Stimulated activated CD4-positive, alpha-beta T cell treated with anti-CD3 and anti-CD28 coated beads, Interleukin-15, amount 100 ng/mL, for 48 hours (primary cell): ENCODE measurements at regions not wholly inside any gene's neighbourhood (a gene's known extent, or its start where the extent isn't known, plus 50 kb on each side); places are given as distances from the start of the nearest gene placed in this dataset.

Experiments
- DNase-seq, 2 donors: peaks; one replicate each; pipeline ENCODE4 v3.0.0-alpha.2; 2020; ENCODE audit warnings: low read depth in 2 of 2

DNA sequence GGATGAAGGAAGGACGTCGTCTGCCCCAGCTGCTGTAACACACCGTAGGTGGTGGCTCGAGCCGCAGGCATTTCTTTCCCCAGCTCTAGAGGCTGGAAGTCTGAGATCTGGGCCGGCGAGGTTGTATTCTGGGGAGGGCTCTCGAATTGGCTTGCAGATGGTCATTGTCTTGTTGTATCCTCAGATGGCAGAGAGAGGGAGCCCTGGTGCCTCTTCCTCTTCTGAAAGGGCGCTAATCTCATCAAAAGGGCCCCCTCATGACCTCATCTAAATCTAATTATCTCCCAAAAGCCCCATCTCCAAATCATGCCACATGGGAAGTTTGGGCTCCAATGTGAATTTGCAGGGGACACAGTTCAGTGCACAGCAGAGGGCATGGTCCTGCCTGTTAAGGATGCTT is 109.0 kb downstream of the SIK1 start:
- no peak for DNase-seq

DNA sequence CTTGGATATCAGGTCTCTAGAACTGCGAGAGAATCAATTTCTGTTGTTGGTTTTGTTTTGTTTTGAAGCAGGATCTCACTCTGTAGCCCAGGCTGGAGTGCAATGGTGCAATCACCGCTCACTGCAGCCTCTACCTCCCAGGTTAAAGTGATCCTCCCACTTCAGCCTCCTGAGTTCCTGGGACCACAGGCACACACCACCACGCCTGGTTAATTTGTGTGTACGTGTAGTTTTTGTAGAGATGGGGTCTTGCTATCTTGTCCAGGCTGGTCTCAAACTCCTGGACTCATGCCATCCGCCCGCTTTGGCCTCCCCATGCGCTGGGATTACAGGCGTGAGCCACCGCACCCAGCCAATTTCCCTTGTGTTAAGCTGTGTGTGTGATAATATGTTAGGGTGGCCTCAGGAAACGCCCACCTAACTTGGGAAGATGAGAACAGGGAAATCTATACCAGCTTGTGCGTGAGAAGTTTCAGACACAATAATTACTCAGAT is 109.6 kb downstream of the SIK1 start:
- DNase-seq: no peak

DNA sequence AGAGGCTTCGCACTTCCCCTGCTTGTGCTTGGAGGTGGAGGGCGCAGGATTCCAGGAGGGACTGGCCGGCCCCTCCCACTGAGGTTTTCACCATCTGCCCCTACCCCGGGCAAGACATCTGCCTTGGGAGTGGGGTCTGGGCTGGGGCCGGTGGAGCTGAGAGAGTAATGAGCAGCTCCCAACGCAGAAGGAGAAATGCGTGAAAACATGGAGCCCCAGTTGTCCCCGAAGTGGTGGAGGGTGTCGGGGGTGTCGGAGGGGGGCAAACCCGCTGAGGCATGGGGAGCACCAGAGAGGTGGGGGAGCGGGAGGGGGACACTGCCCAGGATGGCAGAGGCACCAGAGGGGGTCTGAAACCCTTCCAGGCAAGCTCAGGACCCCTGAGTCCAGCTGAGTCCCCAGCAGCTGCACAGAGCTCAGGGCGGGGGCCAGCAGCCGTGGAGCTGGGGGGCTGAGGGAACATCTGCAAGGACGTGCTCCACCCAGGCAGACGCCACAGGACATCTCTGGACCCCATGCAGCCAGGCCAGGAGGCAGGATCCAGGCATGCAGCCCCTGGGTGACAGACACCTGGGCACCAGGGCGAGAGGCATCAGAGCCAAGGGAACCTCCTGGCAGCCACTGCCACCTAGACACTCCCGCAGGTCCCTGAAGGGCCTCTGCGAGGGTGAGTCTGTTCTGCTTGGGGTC is 110.6 kb downstream of the SIK1 start:
- DNase-seq: no peak

DNA sequence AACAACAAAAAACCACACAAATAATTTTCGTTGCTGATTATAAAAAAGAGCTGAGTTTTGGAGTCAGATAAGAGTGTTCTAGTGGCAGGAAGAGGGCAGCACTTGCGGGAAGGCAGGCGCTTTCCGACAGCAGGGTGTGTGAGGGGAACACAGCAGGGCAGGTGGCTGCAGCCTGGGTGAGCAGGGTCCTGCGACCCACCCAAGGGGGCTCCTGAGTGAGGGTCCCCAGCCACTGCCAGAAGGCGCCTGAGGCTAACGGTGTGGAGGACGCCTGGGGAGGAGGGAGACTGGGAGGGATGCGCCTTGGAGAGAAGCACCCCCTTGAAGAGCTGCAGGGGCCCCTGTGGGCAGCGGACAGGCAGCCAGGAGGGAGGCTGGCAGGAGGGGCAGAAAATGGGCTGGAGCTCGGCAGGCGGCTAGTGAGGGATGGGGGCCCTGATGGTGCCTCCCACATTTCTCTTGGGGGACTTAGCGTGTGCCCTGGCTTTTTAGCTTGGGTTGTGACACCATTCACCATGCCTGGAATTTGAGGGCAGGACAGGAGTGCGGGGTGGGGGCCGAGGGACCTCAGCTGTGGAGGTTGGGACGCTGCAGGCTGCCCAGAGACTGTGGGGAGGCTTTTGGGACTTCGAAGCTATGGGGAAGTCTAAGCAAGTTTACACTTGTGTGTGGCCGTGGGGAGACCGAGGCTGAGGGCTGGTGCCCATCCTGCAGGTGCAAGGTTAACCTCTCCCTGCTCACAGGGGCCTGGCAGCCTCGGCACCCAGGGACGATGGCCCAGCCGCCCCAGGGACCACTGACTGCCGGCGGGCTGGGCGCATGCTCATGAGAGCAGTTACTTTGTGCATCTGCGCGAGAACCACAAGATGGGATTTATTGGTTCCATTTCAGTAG is 111.4 kb downstream of the SIK1 start:
- no peak for DNase-seq

DNA sequence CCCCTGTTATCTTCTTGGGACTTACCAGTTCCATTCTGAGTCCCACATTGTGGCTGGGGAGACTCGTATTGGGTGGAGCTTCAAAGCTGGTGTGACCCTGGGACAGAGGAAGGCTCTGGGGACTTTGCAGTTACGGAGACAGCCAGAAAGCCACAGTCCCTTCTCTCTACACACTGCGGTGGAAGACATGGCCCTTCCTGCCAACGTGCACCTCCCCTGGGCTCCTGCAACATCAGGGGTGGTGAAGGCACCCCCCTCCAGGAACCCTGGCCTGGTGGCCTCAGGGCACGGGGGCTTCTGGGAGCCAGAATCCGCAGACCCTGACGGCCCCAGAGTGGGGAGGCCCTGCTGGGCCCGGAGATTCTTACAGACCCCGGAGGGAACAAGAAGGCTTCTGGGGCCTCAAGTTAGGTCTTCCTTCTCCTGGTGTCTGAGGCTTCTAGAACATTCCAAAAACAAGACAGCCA is 113.0 kb downstream of the SIK1 start:
- no peak for DNase-seq

DNA sequence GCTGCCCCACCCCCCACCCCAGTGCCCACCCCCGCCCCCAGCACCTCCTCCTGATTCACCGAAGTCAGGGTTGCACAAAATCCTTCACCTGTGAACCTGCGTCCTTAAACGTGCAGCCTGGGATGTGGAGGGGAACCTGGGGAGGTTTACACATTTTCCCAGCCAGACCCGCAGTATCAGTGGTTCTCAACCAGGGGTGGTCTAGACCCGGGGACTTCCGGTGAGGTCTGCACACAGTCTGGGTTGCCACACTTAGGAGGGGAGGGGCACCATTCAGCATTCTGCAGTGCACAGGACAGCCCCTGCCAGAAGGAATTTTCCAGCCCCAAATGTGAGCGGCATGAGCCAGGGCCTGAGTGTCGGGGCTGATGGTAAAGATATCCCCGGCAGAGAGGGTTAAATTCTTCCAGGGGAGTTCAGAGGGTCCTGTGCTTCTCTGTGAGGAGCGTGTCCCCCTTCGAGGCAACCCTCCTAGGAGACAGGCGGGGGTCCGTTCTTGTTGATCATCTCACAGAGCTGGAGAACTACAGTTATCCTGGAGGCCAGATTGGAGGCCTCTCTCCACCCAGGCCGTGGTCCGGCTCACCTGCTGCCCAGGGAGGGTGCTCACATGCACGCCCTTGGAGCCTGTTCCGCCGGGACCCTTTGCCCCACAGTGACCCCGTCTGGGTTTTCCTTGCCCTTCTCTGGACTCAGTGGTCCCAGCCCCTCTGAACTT is 113.6 kb downstream of the SIK1 start:
- DNase-seq: no peak

DNA sequence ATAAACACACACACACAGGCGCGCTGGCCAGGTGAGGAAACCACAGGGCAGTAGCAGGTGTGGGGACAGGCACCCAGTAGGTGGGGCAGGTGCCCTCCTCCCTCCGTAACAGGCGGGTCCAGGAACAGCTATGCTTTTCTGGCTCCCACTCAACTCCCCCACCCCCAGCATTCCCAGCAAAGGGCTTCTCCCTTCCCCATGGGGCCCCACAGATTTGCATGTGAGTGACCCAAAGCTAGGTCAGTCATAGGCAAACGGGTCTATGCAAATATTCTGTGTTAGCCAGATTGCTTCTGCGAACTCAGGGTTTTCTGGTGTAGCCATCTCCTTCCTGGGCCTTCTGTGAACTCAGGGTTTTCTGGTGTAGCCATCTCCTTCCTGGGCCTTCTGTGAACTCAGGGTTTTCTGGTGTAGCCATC is 114.2 kb downstream of the SIK1 start:
- DNase-seq: no peak

DNA sequence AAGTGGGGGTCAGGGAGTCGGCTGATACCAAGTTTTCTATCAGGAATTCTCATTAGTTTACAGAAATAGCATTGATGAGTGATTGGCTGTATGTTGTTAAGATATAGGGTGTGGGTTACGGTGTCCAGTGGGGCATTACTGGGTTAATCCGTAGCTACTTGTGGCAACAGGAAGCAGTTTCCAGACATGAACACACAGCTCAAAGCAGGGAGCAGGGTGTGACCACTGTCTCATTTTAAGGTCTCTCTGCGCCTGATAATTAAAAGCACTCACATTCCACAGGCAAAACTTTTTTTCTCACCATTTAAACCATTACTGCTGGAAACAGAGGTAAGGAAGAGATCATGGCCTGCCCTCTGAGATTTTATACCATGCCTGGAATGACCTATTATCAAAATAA is 114.9 kb downstream of the SIK1 start:
- no peak for DNase-seq

DNA sequence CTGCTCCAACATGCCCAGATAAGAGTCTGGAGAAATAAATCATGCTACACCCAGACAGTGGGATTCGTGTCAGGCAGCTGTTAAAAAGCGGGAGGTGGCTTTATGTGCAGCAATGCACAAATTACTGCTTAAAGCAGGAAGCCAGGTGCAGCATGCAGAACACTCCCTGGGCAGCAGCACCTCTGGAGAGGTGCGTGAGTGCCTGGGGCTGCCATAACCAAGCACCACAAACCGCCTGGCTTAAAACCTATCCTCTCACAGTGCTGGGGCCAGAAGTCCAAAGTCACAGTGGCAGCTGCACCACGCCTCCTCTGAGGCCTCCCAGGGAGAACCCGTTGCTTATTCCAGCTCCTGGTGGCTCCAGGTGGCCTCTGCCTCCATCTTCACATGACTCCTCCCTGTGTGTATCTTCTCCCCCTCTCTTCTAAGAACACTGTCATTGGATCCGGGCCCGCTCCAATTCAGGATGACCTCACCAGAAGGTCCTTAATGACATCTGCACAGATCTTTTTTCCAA is 115.6 kb downstream of the SIK1 start:
- DNase-seq: no peak

DNA sequence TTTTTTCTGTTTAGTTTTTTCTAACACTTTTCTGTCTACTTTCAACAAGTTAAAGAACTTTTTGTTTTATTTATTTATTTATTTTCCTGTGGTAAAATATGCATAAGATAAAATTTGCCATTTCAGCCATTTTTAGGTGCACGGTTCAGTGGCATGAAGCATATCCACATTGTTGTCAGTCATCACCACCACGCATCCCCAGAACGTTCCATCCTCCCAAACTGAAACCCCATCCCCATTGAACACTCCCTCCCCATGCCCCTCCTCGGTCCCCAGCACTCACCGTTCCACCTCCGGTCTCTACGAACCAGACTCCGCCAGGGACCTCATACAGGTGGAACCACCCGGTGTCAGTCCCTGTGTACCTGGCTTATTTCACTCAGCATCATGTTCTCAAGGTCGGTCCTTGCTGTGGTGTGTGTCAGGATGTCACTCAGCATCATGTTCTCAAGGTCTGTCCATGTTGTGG is 118.1 kb downstream of the SIK1 start:
- no peak for DNase-seq

DNA sequence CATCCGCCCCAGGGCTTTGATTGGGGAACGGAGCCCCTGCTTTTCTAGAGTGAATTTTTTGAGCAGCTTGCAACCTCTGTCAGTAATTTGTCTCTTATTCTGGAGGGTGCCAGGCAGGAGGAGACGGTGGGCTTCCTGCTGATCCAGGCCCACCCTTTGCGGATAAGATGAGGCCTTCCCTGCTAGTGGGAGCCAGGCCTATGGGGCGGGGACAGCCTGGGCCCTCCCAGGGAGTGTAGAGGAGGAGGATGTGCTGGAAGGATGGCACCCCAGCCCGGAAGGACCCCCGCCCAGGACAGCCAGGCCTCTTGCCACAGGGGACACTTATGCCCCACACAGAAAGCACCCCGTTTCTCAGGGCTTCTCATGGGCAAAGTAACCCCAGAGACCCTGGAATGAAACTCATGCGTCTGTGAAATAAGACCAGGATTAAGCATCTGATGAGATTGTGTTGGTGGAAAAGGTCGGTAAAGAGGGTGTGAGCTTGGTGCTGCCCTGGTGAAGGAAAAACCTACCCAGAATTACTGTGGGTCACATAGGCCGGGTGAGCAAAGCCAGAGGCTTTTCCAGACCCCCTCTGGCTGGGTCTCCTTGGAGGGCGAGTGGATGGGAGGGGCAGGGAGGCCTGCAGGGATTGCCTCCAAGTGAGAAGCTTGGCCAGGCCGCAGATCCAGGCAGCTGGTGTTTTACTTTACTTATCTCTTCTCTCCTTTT is 118.7 kb downstream of the SIK1 start:
- DNase-seq: no peak

DNA sequence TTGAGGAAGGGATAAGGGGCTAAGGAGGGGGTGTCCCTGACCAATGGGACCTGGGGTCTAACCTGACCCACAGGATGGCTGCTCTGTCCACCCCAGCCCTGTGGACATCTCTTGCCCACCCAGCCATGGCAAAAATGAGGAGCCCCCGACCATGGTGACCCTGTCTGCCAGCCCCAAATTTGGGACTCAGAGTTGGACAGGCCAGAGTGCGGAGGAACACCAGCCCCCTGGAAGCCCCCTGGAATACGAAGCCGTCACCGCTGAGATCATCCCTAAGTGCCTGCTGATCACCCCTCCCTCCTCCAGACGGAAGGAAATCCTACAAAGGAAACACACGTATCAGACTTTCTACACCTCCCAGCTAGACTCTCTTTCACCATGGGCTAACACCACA is 119.3 kb downstream of the SIK1 start:
- DNase-seq: no peak

DNA sequence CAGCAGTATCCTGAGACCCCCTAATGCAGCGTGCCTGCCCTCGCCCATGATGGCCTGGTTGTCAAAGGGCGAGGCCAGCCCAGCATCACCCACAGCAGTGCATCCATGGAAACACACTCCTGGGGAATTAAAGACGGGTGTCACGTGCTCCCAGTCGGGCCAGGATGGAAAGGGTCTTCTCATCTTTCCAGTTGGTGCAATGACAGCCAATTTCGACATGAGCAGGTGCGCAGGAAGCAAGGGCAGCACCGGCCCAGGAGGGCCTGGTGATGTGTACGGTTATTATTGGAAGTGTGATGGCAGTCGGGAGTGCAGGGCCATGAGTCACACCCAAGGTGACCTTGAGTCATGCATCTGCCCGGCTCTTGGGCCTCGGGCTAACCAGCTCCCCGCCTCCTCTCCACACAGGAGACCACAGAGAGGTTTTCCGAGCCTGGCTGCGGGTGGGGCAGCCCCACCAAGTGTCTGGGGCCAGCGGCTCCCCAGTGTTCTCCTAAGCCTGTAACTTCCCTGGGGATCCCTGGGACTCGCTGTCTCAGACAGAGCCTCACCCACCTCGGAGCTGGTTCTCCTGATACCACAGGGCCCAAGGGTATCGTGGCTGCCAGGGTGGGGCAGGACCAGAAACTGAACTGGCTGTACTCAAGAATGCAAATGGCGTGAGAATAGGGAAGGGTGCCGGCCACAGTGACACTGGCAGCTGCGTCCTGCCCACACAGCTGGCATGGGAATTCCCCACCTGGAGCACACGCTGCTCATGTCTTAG is 119.8 kb downstream of the SIK1 start:
- DNase-seq: no peak

DNA sequence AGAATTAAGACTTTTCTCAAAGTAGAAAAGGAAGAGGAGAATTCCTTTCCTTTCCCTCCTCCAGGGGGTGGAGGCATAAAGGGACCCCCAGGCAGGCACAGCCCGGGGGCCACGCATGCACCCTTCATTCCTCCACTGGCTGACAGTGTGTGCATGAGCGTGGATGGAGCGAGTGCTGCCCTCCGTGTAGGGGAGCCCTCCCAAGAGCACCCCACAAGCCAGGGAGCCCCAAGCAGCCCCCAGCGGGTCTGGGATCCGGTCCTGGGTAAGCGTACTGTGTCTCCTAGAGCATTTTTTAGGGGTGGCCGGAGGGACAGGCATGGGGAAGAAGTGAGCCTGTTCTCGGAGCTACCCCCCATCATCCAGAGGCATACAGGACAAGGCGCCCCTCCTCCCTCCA is 120.5 kb downstream of the SIK1 start:
- no peak for DNase-seq

DNA sequence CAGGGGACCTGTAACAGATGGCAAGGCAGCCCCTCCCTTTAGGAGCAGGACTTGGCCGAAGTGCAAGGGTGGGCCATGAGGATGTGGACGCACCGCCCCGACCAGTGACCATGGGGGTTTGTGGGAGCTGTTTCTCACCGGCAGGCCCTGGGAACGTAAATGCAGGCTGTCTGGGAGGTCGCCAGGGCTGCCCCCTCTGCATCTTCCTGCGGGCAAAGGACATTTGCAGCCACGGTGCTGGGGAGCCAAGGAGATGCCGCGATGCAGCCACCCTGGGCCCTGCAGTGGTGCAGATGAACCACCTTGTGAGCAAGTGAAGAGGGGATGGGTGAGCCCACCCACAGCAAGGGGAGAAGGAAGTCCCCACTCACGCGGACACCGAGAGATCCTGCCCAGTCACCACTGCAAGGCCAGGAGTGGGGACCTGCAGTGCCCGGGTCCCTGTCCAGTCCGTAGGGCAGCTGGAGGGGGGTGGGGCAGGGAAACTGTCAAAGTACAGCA is 121.1 kb downstream of the SIK1 start:
- no peak for DNase-seq

DNA sequence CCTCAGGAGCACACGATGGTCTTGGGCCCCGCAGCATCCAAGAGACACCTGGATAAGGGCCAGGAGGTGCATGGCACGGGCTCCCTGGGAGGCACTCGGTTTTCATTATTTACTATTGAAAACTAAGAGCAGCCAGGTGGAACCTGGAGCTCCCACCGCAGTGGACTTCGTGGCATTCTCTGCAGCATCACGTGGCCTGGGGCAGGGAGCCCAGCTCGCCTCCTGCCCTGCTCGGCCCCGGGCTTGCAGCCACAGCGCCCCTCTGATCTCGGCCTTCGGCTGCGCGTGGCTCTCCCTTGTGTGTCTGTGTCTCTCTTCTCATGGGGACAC is 121.6 kb downstream of the SIK1 start:
- no peak for DNase-seq

DNA sequence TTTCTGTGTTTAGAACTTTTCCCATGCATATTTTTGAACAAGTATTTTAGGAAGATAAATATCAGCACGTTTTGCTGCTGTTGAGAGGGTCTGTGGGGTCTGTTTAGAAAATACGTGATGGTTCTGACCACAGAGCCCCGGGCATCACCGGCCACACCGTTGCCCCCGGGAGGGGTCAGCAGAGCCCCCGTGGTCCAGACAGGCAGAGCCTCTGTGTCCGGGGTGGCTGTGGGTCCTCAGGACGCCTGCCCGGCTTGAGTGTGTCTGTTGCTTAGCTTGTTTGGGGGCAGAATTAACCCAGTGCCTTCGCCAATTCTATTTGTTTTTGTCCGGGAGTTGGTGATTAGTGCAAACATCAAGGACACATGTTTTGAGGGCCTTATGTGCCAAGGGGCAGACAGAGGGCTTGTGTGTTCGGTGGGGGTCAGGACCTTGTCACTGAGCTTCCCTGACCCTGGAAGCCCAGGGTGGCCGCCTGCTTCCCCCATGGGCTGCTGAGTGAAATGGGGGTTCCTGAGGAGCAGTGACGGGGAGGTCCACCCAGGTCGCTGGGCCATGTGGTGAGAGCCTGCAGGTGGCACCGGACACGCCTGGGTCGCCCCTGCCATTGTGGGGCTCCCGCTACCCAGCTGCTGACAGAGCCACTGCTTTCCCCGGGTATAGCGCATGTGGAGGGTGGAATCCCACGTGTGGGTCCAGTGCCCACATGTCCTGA is 122.2 kb downstream of the SIK1 start:
- no peak for DNase-seq

DNA sequence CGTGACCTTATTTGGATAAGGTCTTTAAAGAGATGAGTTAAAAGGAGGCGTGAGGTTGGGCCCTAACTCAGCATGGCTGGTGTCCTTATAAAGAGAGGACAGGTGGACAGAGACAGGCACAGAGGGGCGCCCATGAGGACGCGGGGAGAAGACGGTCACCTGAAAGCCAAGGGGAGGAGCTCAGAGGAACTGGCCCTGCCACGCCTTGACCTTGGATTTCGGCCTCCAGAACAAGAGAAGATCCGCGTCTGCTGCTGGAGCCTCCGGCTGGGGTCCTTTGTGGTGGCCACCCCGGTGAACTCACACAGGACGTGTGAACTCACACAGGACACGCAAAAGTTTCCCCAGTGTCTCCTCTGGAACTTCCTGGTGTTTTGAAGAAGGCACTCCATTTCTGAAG is 122.7 kb downstream of the SIK1 start:
- DNase-seq: no peak

DNA sequence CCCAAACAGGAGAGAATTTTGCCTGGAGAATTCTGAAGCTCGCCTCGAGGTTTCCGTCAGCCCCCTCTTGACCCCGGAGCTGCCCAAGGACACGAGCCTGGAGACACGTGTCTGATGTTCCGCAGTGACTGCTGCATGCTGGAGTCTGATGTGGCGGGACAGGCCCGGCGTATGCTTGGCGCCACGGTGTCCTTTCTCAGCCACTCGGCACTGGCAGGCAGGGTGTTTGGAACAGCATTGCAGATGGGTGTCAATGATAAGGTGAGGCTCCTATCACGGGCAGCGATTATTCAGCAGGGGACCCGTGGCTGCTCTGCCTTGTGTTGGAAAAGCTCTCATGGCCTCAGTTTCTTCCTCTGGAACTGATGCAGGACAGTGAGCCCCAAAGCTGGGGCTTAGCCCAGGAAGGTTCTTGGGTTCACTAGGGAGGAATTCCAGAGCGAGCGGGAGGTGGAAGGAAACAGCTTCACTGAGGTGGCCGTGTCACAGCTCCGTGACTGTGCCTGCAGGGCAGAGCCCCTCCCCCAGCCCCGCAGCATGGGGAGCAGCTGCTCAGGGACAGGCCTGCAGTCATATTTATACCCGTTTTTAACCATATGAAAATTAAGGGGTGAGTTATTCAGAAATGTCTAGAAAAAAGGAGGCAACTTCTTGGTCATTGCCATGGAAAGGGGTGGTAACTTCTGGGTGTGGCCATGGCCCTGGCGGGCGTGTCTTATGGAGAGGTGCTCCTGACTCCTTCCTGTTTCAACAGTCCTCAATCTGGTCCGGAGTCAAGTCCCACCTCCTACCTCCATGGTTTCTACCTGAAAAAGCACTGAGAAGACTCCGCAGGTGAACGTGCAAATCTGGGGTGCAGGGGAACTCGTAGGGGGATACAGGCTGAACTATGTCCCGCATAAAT is 123.4 kb downstream of the SIK1 start:
- DNase-seq: no peak
